ENCODE measurements at regions not wholly inside any gene's neighbourhood (a gene's known extent, or its start where the extent isn't known, plus 50 kb on each side); places are given as distances from the start of the nearest gene placed in this dataset.

DNA sequence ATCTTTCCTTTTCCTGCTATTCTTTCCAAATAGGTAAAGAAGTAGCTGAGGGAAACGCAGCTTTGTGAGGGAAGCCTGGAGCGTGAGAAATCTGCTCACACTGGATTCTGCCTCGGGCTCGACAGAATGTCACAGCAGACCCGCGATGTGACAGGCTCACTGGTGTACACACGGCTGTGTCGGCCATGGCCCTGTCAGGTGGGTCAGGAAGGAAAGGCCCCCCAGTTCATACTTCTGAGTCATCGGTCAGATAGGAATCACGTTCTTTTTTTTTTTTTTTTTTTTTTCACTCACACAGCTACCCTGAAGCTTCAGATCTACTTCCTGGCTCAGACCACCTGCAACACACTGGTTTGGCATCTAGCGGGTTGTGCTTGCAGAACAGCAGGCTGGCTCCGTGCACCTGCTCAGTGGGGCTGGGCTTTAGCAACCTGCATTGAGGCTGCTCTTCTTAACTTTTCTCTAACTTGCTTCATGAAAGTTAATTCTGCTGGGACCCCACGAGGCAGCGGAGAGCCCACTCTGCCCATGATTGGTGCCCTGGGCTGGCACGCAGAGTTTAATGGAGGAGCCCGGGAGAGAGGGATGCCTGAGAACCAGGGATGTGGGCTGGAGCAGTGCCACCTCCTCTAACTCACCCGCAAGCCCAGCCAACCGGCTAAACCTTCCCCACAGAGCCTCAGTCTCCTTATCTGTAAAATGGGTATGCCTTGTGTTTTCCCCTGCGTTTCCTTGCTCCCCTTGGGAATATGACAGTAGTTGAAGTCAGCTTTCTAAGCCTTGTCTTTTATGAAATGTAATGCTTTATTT is 61.5 kb upstream of the FNDC1 start:
- Histone ChIP-seq H3K4me3 (replicated peaks; ENCODE audit: insufficient read depth, low read length) (no peak overlapping the region), H3K27me3 (ENCODE audit: insufficient read depth, poor library complexity, severe bottlenecking) (no peaks in the 10 kb centered on the region), H3K27ac (replicated peaks) (peak overlapping the region; percentile 69)
- TF ChIP-seq POLR2AphosphoS5 (IDR thresholded peaks at IDR 0.05; ENCODE audit: low read depth) (no peak), GABPA (IDR thresholded peaks at IDR 0.05; ENCODE audit: low read depth) (no peak)
- TF ChIP-seq, protein P1, sequence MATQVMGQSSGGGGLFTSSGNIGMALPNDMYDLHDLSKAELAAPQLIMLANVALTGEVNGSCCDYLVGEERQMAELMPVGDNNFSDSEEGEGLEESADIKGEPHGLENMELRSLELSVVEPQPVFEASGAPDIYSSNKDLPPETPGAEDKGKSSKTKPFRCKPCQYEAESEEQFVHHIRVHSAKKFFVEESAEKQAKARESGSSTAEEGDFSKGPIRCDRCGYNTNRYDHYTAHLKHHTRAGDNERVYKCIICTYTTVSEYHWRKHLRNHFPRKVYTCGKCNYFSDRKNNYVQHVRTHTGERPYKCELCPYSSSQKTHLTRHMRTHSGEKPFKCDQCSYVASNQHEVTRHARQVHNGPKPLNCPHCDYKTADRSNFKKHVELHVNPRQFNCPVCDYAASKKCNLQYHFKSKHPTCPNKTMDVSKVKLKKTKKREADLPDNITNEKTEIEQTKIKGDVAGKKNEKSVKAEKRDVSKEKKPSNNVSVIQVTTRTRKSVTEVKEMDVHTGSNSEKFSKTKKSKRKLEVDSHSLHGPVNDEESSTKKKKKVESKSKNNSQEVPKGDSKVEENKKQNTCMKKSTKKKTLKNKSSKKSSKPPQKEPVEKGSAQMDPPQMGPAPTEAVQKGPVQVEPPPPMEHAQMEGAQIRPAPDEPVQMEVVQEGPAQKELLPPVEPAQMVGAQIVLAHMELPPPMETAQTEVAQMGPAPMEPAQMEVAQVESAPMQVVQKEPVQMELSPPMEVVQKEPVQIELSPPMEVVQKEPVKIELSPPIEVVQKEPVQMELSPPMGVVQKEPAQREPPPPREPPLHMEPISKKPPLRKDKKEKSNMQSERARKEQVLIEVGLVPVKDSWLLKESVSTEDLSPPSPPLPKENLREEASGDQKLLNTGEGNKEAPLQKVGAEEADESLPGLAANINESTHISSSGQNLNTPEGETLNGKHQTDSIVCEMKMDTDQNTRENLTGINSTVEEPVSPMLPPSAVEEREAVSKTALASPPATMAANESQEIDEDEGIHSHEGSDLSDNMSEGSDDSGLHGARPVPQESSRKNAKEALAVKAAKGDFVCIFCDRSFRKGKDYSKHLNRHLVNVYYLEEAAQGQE (IDR thresholded peaks at IDR 0.05; ENCODE audit: insufficient replicate concordance, low read depth) = no peak
- no peak for DNase-seq (ENCODE audit: low read depth in 1 of 2, low spot score in 1 of 2)

DNA sequence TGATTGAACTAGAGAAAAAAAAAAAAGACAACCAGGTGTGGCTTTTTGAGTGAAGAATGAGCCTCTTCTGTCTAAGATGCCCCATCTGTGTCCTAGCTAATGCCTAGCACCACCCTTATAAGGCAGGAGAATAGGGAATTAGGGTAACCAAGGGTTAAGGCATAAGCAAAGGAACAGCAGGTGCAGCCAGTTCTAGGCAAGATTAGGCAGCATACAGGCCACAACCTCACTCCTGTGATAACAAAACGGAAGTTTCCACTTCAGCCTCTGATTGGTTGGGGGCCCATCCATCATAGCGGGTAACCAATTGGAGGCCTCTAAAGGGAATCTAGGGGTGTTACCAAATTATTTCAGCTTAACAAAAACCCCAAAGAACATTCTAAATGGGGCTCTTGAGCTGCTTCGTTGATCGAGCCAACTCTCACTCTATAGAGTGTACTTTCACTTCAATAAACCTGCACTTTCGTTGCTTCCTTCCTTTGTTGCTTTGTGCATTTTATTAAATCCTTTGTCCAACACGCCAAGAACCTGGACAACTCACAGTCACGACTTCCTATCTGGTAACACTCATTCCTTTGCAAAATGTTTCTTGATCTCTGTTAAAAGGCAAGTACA is 61.9 kb upstream of the TAGAP start:
- TF ChIP-seq, protein P2, sequence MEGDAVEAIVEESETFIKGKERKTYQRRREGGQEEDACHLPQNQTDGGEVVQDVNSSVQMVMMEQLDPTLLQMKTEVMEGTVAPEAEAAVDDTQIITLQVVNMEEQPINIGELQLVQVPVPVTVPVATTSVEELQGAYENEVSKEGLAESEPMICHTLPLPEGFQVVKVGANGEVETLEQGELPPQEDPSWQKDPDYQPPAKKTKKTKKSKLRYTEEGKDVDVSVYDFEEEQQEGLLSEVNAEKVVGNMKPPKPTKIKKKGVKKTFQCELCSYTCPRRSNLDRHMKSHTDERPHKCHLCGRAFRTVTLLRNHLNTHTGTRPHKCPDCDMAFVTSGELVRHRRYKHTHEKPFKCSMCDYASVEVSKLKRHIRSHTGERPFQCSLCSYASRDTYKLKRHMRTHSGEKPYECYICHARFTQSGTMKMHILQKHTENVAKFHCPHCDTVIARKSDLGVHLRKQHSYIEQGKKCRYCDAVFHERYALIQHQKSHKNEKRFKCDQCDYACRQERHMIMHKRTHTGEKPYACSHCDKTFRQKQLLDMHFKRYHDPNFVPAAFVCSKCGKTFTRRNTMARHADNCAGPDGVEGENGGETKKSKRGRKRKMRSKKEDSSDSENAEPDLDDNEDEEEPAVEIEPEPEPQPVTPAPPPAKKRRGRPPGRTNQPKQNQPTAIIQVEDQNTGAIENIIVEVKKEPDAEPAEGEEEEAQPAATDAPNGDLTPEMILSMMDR (IDR thresholded peaks at IDR 0.05; ENCODE audit: insufficient read depth, low read length) = no peak
- peak; percentile 22; the same call in 1 of the 2 replicates for TF ChIP-seq GABPA (IDR thresholded peaks at IDR 0.05; ENCODE audit: low read depth)

DNA sequence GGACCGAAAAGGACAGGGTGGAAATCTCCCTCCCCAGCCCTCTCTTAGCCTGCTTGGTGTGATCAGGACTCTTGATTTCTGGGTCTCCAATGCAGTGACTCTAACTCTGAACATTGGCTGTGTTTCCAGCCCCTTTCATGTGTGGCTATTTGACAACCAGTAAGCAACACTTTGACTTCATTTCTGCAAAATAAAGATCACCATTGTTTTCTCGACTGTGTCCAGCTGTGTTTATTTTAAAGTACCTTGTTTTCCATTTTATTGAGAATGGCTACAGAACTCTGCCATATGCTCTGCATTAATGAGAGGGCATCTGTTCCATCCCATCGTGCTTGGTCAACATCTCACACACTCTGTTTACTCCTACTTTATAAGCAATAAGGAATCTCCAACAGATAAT is 60.9 kb upstream of the TAGAP start:
- DNase-seq (ENCODE audit: low read depth in 1 of 2, low spot score in 1 of 2) = no peak
- no peak for TF ChIP-seq POLR2AphosphoS5 (IDR thresholded peaks at IDR 0.05; ENCODE audit: low read depth)
- TF ChIP-seq, protein P1 (IDR thresholded peaks at IDR 0.05; ENCODE audit: insufficient replicate concordance, low read depth) = no peak
- TF ChIP-seq SPI1 (IDR thresholded peaks at IDR 0.05; ENCODE audit: borderline replicate concordance, low read depth) = no peak
- TF ChIP-seq GABPA (IDR thresholded peaks at IDR 0.05; ENCODE audit: low read depth) = no peak
- TF ChIP-seq, protein P2 (IDR thresholded peaks at IDR 0.05; ENCODE audit: insufficient read depth, low read length) = no peak
- no peaks in the 10 kb centered on the region for H3K27me3 ChIP-seq (ENCODE audit: insufficient read depth, poor library complexity, severe bottlenecking)
- H3K4me3 ChIP-seq (replicated peaks; ENCODE audit: insufficient read depth, low read length) = no peak overlapping the region
- no peak overlapping the region for H3K27ac ChIP-seq (replicated peaks)

More for the DNA sequence above, 61.9 kb upstream of the TAGAP start:
- Histone ChIP-seq H3K27me3 (ENCODE audit: insufficient read depth, poor library complexity, severe bottlenecking) (no peaks in the 10 kb centered on the region), H3K4me3 (replicated peaks; ENCODE audit: insufficient read depth, low read length) (no peak overlapping the region), H3K27ac (replicated peaks) (peak overlapping the region; percentile 69)
- peak; percentile 66 to 95 for DNase-seq (ENCODE audit: low read depth in 1 of 2, low spot score in 1 of 2)

DNA sequence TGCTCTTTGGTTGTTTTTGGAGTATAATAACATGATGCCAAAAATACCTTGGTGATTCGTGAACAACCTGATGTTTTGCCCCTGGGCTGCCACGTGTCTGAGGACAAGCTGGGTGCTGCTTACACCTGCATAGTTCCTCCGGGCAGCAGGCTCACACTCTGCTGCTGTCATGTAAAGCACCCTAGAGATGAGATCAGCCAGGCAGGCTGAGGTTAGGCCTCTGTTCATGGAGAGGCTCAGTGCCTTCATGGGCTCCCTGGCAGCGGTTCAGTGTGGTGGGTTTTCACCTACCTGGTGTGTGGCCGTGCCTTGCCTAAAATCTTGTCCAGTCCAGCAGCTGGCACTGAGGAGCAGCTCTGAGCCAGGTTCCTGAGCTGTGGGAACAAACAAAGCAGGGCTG is 60.1 kb upstream of the TAGAP start:
- Histone ChIP-seq H3K27ac (replicated peaks) (peak overlapping the region; percentile 52), H3K4me3 (replicated peaks; ENCODE audit: insufficient read depth, low read length) (no peak overlapping the region), H3K27me3 (ENCODE audit: insufficient read depth, poor library complexity, severe bottlenecking) (no peaks in the 10 kb centered on the region)
- no peak for TF ChIP-seq GABPA (IDR thresholded peaks at IDR 0.05; ENCODE audit: low read depth)
- TF ChIP-seq, protein P2 (IDR thresholded peaks at IDR 0.05; ENCODE audit: insufficient read depth, low read length) = no peak
- TF ChIP-seq POLR2AphosphoS5 (IDR thresholded peaks at IDR 0.05; ENCODE audit: low read depth) = no peak
- no peak for TF ChIP-seq SPI1 (IDR thresholded peaks at IDR 0.05; ENCODE audit: borderline replicate concordance, low read depth)
- TF ChIP-seq, protein P1 (IDR thresholded peaks at IDR 0.05; ENCODE audit: insufficient replicate concordance, low read depth) = no peak
- no peak for DNase-seq (ENCODE audit: low read depth in 1 of 2, low spot score in 1 of 2)

All from HL-60 (cell line).